ENCODE measurements at regions not wholly inside any gene's neighbourhood (a gene's known extent, or its start where the extent isn't known, plus 50 kb on each side); places are given as distances from the start of the nearest gene placed in this dataset.

DNA sequence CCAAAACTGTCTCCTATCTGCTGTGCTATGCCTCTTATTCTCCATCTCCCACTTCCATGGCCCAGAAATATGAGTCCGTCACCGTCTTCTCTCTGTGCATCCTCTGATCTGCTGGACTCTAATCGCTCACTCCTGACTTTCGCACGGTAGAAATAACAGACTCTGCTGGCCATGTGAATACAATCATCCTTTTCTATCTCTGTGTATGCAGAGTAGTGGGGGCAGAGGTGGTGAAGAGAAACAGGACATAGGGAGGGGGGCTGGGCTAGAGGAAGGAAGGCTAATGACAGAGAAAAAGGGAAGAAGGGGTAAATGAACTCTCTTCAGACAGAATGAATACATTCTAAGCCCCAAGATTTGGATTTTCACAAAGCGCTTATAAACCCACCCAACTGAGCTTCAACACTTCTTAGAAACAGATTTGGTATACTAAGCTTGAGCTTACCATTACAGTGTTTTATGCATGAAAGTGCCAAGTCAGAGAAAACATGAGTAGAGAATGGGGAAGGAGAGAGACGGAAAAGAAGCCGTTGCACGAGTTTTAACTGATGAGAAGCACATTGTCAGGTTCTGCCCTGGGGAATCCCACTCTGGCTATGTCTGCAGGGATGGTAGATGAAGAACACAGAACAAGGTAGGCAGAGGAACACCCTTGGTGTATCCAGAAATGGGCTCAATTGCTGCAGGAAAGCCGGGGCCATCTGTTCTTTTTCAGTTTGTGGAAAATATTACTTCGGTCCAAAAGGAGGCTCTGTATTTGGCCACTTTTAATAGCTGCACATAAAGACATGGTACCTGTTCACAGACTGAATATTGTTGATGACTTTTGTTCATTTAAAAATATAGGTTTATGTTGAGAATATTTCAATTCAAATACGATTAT lies 324.7 kb downstream of the ETS1 start:
- Histone ChIP-seq H3K4me3 (ENCODE audit: control extremely low read depth in 1 of 5, extremely low read depth in 1 of 5, insufficient read depth in 1 of 5, low read depth in 2 of 5, low read length in 4 of 5) (peak overlapping the region in 4 of 5 experiments; percentile 13 to 54 (median 26)), H3K9ac (ENCODE audit: low read length) (peak overlapping the region; percentile 54), H4K20me1 (ENCODE audit: control insufficient read depth, insufficient read depth, low read length, poor library complexity, severe bottlenecking) (no peaks in the 10 kb centered on the region), H3K36me3 (replicated peaks in 1 of 2; ENCODE audit: control extremely low read depth in 1 of 2, control insufficient read depth in 1 of 2, extremely low read depth in 1 of 2, insufficient read depth in 2 of 2, low read length in 1 of 2) (no peaks in the 10 kb centered on the region), H3K4me2 (replicated peaks; ENCODE audit: low read depth, low read length, poor library complexity, severe bottlenecking) (peak overlapping the region; percentile 71), H2AFZ (ENCODE audit: insufficient read depth, low read depth, low read length, poor library complexity, severe bottlenecking) (peak overlapping the region; percentile 68), H3K79me2 (ENCODE audit: control insufficient read depth, insufficient read depth, low read length) (no peaks in the 10 kb centered on the region), H3K27ac (ENCODE audit: low read length in 2 of 2) (peak overlapping the region; percentile 63 to 64), H3K4me1 (ENCODE audit: control insufficient read depth in 2 of 2, insufficient read depth in 2 of 2, low read length in 2 of 2) (peaks cover 50 to 57% of the 10 kb centered on the region in 2 donors), H3K27me3 (replicated peaks in 1 of 4; ENCODE audit: control extremely low read depth in 1 of 4, control insufficient read depth in 3 of 4, insufficient read depth in 4 of 4, low read length in 3 of 4) (no peaks in the 10 kb centered on the region), H3K9me3 (ENCODE audit: control extremely low read depth in 1 of 3, control insufficient read depth in 2 of 3, insufficient read depth in 1 of 3, low read length in 2 of 3) (peaks cover 0 to 5% (median 0%) of the 10 kb centered on the region in 3 donors)
- no peaks in the 10 kb centered on the region for H3K27me3 Mint-ChIP-seq
- peak; percentile 69 for ATAC-seq (ENCODE audit: low read depth)
- WGBS (ENCODE audit: insufficient coverage): 46% methylated on average over 4 of the region's 12 CpGs
- no peaks in the 10 kb centered on the region for H3K9me3 Mint-ChIP-seq (ENCODE audit: insufficient read depth)
- intact Hi-C loops (cut with micrococcal nuclease): loop anchor here (2.0 kb wide), 1 partner anchor 16 kb away; no protein-coding TSS in a partner anchor
- peak overlapping the region; percentile 75 for H3K27ac Mint-ChIP-seq
- DNase-seq: peak; percentile 54
- CTCF ChIA-PET: interaction anchor here (0.7 to 1.6 kb wide), 5 partner anchors 9 to 90 kb away, joined by 3 to 5 read pairs (median 3); no protein-coding TSS in a partner anchor
- H3K4me3 Mint-ChIP-seq: peak overlapping the region; percentile 81
- TF ChIP-seq, protein P1, sequence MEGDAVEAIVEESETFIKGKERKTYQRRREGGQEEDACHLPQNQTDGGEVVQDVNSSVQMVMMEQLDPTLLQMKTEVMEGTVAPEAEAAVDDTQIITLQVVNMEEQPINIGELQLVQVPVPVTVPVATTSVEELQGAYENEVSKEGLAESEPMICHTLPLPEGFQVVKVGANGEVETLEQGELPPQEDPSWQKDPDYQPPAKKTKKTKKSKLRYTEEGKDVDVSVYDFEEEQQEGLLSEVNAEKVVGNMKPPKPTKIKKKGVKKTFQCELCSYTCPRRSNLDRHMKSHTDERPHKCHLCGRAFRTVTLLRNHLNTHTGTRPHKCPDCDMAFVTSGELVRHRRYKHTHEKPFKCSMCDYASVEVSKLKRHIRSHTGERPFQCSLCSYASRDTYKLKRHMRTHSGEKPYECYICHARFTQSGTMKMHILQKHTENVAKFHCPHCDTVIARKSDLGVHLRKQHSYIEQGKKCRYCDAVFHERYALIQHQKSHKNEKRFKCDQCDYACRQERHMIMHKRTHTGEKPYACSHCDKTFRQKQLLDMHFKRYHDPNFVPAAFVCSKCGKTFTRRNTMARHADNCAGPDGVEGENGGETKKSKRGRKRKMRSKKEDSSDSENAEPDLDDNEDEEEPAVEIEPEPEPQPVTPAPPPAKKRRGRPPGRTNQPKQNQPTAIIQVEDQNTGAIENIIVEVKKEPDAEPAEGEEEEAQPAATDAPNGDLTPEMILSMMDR (IDR thresholded peaks at IDR 0.05): no peak
- TF ChIP-seq EZH2 (IDR thresholded peaks at IDR 0.05; ENCODE audit: borderline replicate concordance, insufficient read depth, low read depth, low read length, poor library complexity, severe bottlenecking): no peak
- POLR2A ChIA-PET: no interaction called here
- H3K4me1 Mint-ChIP-seq: peaks cover 69% of the 10 kb centered on the region

DNA sequence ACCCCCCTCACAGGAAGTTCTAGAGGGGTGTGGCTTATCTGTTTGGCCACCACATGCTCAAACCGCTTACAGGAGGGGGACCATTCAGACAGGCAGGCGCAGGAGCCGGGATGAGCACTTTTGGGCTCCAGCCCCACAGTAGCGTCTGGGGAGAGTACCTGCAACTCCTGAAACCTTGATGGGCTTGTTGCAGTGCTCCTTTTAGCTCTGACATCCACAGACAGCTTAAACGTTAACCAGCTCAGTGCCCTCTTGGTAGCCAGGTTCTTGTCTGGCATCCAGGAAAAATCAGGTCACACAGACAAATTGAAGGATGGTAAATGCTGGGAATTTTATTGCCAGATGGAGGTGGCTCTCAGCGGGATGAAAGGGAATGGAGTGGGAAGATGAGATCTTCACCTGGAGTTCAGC lies 326.3 kb downstream of the ETS1 start:
- peaks cover 81% of the 10 kb centered on the region for H3K4me1 Mint-ChIP-seq
- no peak overlapping the region for H3K4me3 ChIP-seq (ENCODE audit: control extremely low read depth in 1 of 5, extremely low read depth in 1 of 5, insufficient read depth in 1 of 5, low read depth in 2 of 5, low read length in 4 of 5)
- H3K9me3 ChIP-seq (ENCODE audit: control extremely low read depth in 1 of 3, control insufficient read depth in 2 of 3, insufficient read depth in 1 of 3, low read length in 2 of 3): peaks cover 0 to 5% (median 0%) of the 10 kb centered on the region in 3 donors
- no peaks in the 10 kb centered on the region for H4K20me1 ChIP-seq (ENCODE audit: control insufficient read depth, insufficient read depth, low read length, poor library complexity, severe bottlenecking)
- intact Hi-C loops (cut with micrococcal nuclease): no loop called here
- ATAC-seq (ENCODE audit: low read depth) (no peak), DNase-seq (no peak)
- no peaks in the 10 kb centered on the region for H3K27me3 Mint-ChIP-seq
- TF ChIP-seq EZH2 (IDR thresholded peaks at IDR 0.05; ENCODE audit: borderline replicate concordance, insufficient read depth, low read depth, low read length, poor library complexity, severe bottlenecking): no peak
- TF ChIP-seq, protein P1 (IDR thresholded peaks at IDR 0.05): no peak
- H3K4me3 Mint-ChIP-seq: peak overlapping the region; percentile 81
- peak overlapping the region; percentile 17 for H3K27ac Mint-ChIP-seq
- no peaks in the 10 kb centered on the region for H3K9me3 Mint-ChIP-seq (ENCODE audit: insufficient read depth)
- H3K79me2 ChIP-seq (ENCODE audit: control insufficient read depth, insufficient read depth, low read length): no peaks in the 10 kb centered on the region
- H3K27ac ChIP-seq (ENCODE audit: low read length in 2 of 2): peak overlapping the region in 1 of 2 donors; percentile 72
- peak overlapping the region; percentile 71 for H3K4me2 ChIP-seq (replicated peaks; ENCODE audit: low read depth, low read length, poor library complexity, severe bottlenecking)
- H3K9ac ChIP-seq (ENCODE audit: low read length): peak overlapping the region; percentile 28
- H3K4me1 ChIP-seq (ENCODE audit: control insufficient read depth in 2 of 2, insufficient read depth in 2 of 2, low read length in 2 of 2): peaks cover 50 to 69% of the 10 kb centered on the region in 2 donors
- H2AFZ ChIP-seq (ENCODE audit: insufficient read depth, low read depth, low read length, poor library complexity, severe bottlenecking): peak overlapping the region; percentile 7
- WGBS (ENCODE audit: insufficient coverage): 63% methylated on average over 5 of the region's 6 CpGs
- POLR2A ChIA-PET: no interaction called here
- H3K27me3 ChIP-seq (replicated peaks in 1 of 4; ENCODE audit: control extremely low read depth in 1 of 4, control insufficient read depth in 3 of 4, insufficient read depth in 4 of 4, low read length in 3 of 4): no peaks in the 10 kb centered on the region
- no peaks in the 10 kb centered on the region for H3K36me3 ChIP-seq (replicated peaks in 1 of 2; ENCODE audit: control extremely low read depth in 1 of 2, control insufficient read depth in 1 of 2, extremely low read depth in 1 of 2, insufficient read depth in 2 of 2, low read length in 1 of 2)
- CTCF ChIA-PET: interaction anchor here (1.2 to 2.6 kb wide), 2 partner anchors 103 to 369 kb away, joined by 3 to 7 read pairs; no protein-coding TSS in a partner anchor

Measured in B cell (primary cell).